HG03378 (cell line): ENCODE measurements at regions not wholly inside any gene's neighbourhood (a gene's known extent, or its start where the extent isn't known, plus 50 kb on each side); places are given as distances from the start of the nearest gene placed in this dataset.
"Not testable (repeated sequence)": the region's sequence is repeated elsewhere in the genome, so short reads cannot be mapped to it uniquely, and the experiment has no call there.

ENCODE experiments used
- ATAC-seq: cut with Tn5 transposase; IDR thresholded peaks from one replicate; pipeline ENCODE4 v1.9.1; 2021; ENCODE audit warnings: mild to moderate bottlenecking, moderate library complexity; ENCODE audit not compliant: unreplicated experiment

DNA sequence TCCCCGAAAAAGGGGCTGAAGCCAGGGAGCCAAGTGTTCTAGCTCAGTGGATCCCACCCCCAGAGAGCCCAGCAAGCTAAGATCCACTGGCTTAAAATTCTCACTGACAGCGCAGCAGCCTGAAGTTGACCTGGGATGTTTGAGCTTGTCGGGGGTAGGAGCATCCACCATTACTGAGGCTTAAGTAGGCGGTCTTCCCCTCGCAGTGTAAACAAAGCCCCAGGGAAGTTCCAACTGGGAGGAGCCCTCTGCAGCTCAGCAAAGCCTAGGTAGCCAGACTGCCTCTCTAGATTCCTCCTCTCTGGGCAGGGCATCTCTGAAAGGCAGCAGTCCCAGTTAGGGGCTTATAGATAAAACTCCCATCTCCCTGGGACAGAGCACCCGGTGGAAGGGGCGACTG lies 56.8 kb upstream of the FGF16 start:
- not testable (repeated sequence) for ATAC-seq

DNA sequence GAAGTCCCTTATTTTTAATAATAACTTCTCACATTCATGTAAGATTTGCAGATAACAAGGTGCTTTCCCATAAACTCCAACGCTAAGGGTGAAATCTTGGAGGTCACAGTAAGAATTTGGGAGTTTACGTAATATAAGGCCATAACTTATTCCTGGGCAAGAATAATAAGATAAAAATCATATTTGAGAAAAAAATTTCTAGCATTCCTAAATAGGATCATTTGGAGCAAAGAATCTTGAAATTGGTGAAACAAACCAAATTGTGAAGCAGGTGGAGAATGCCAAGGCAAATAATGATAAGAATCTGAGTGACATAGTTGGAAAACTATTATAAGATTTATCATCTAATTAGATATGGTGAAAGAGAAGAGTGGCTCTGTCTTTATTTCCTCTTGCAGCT lies 50.4 kb upstream of the FGF16 start:
- ATAC-seq: no peak
